Endothelial cell (in vitro differentiated cells): ENCODE measurements at regions not wholly inside any gene's neighbourhood (a gene's known extent, or its start where the extent isn't known, plus 50 kb on each side); places are given as distances from the start of the nearest gene placed in this dataset.
A peak's percentile ranks its signal among the peaks of the same experiment; 100 is the strongest.

ENCODE experiments used
- DNase-seq: peaks from one replicate; pipeline ENCODE4 v3.0.0; 2021; ENCODE audit warnings: low spot score
- H3K27ac Mint-ChIP-seq: one replicate; pipeline ENCODE4 v1.8.0; 2021; ENCODE audit warnings: mixed read lengths, inconsistent platforms; ENCODE audit not compliant: unreplicated experiment
- H3K27me3 Mint-ChIP-seq: one replicate; pipeline ENCODE4 v1.8.0; 2021; ENCODE audit warnings: mild to moderate bottlenecking, moderate library complexity, mixed read lengths, inconsistent platforms; ENCODE audit not compliant: unreplicated experiment
- H3K36me3 Mint-ChIP-seq: one replicate; pipeline ENCODE4 v1.8.0; 2021; ENCODE audit warnings: mild to moderate bottlenecking, low read depth, mixed read lengths, inconsistent platforms; ENCODE audit not compliant: unreplicated experiment
- H3K4me1 Mint-ChIP-seq: one replicate; pipeline ENCODE4 v1.8.0; 2021; ENCODE audit warnings: mild to moderate bottlenecking, mixed read lengths, inconsistent platforms; ENCODE audit not compliant: unreplicated experiment
- H3K4me3 Mint-ChIP-seq: one replicate; pipeline ENCODE4 v1.8.0; 2021; ENCODE audit warnings: mild to moderate bottlenecking, mixed read lengths, inconsistent platforms; ENCODE audit not compliant: unreplicated experiment
- H3K9me3 Mint-ChIP-seq: one replicate; pipeline ENCODE4 v1.8.0; 2021; ENCODE audit warnings: mixed read lengths, inconsistent platforms; ENCODE audit not compliant: unreplicated experiment
- CTCF ChIP-seq: fragments of 200-600 bp; sonication (generic); IDR thresholded peaks from one replicate; pipeline ENCODE4 v1.5.0; 2021; ENCODE audit warnings: antibody characterized with exemption; ENCODE audit not compliant: unreplicated experiment

GRCh38 chr5:158070859-158071258, 211.9 kb upstream of the CLINT1 start:
- H3K4me3 Mint-ChIP-seq, result no peak overlapping the region
- no peak for DNase-seq
- H3K27me3 Mint-ChIP-seq, result peaks cover 2% of the 10 kb centered on the region
- no peak for TF ChIP-seq CTCF
- peaks cover 35% of the 10 kb centered on the region for H3K4me1 Mint-ChIP-seq
- no peak overlapping the region for H3K27ac Mint-ChIP-seq
- no peaks in the 10 kb centered on the region for H3K9me3 Mint-ChIP-seq
- H3K36me3 Mint-ChIP-seq, result no peaks in the 10 kb centered on the region

GRCh38 chr5:158069838-158070237, 210.9 kb upstream of the CLINT1 start:
- Mint-ChIP-seq H3K4me1 (peaks cover 34% of the 10 kb centered on the region), H3K27me3 (no peaks in the 10 kb centered on the region), H3K27ac (peak overlapping the region; percentile 90), H3K4me3 (no peak overlapping the region), H3K9me3 (no peaks in the 10 kb centered on the region), H3K36me3 (no peaks in the 10 kb centered on the region)
- no peak for TF ChIP-seq CTCF
- DNase-seq, result no peak

GRCh38 chr5:158068964-158069363, 210.0 kb upstream of the CLINT1 start:
- no peaks in the 10 kb centered on the region for H3K9me3 Mint-ChIP-seq
- peak overlapping the region; percentile 89 for H3K27ac Mint-ChIP-seq
- DNase-seq, result no peak
- H3K4me1 Mint-ChIP-seq, result peaks cover 34% of the 10 kb centered on the region
- H3K27me3 Mint-ChIP-seq, result no peaks in the 10 kb centered on the region
- TF ChIP-seq CTCF, result no peak
- no peak overlapping the region for H3K4me3 Mint-ChIP-seq
- no peaks in the 10 kb centered on the region for H3K36me3 Mint-ChIP-seq

GRCh38 chr5:158066076-158066475, 207.1 kb upstream of the CLINT1 start:
- H3K4me1 Mint-ChIP-seq, result peaks cover 27% of the 10 kb centered on the region
- H3K36me3 Mint-ChIP-seq, result no peaks in the 10 kb centered on the region
- H3K4me3 Mint-ChIP-seq, result no peak overlapping the region
- no peaks in the 10 kb centered on the region for H3K9me3 Mint-ChIP-seq
- DNase-seq, result no peak
- TF ChIP-seq CTCF, result no peak
- H3K27me3 Mint-ChIP-seq, result no peaks in the 10 kb centered on the region
- no peak overlapping the region for H3K27ac Mint-ChIP-seq

- Mint-ChIP-seq H3K9me3 (no peaks in the 10 kb centered on the region), H3K4me1 (peaks cover 12% of the 10 kb centered on the region), H3K36me3 (no peaks in the 10 kb centered on the region), H3K27ac (no peak overlapping the region), H3K27me3 (no peaks in the 10 kb centered on the region), H3K4me3 (no peak overlapping the region)
- TF ChIP-seq CTCF, result no peak
- DNase-seq, result no peak
Observed at GRCh38 chr5:158064334-158065123, 205.6 kb upstream of the CLINT1 start.
